ENCODE measurements at regions not wholly inside any gene's neighbourhood (a gene's known extent, or its start where the extent isn't known, plus 50 kb on each side); places are given as distances from the start of the nearest gene placed in this dataset.

DNA sequence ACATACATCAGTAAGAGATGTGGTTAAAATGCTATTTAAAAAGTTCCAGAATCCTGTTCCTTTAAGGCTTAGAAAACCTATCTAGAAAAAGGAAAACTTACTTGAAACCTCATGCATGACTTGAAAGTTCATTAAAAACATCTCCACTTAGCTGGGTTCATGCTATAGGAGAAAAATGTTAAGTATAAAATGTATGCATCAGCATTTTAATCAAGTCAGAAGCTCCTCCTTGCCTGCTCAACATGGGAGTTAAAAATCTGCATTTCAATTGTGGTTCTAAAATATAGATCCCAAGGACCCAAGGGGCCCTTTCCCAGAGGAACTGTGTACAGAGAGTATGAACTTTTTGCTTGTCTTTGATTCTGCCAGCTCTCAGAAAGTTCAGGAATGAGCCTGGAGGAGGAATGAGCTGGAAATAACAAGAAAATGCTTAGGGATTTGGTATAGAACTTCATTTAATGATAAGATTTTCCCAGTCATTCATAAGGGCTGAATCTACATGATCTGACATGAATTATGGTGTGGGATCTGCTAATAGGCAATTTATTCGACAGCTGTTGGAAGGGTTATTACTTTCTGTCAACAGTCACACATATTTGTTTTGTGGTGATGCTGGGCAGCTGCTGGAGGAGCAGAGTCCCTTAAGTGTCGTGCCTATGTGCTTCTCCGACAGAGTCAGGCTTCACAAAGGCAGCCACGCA, 85.6 kb upstream of the MTPN start:
- no peak for FAIRE-seq

DNA sequence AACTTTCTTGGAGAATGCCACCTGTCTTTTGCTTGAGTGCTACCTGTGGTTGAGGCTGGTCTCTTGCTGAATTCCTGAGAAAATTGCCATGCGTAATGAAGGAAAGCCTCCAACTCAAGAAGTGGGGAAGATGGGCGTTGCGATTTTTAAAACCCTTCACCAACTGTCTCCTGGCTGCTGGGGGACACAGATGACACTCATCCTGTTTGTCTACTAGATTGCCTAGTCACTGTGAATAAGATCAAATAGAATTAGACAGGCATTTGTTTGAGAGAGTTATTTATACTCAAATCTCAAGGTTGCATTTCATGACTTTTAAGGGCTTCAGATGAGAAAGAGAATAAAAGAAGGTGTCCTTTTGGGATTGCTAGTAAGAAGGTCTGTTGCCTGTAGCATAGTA, 84.3 kb upstream of the MTPN start:
- no peak for FAIRE-seq

DNA sequence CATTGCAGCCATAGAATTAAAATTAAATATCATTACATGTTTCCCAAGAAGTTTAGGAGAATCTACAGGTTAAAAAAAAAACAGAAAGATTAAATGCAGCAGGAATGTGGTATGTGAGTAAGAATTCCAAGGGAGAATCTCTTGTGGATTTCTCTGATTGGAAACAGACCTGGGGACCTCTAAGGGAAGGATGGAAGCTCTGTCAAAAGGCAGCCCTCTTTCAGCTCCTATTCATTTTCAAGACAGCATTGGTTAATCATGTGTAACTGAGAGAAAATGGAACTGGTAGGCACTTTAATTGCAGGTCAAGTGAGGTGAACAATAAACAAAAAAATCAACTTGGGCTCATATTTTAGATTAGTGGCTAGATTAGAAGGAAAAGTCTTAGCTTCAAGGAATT, 81.4 kb upstream of the MTPN start:
- no peak for FAIRE-seq

DNA sequence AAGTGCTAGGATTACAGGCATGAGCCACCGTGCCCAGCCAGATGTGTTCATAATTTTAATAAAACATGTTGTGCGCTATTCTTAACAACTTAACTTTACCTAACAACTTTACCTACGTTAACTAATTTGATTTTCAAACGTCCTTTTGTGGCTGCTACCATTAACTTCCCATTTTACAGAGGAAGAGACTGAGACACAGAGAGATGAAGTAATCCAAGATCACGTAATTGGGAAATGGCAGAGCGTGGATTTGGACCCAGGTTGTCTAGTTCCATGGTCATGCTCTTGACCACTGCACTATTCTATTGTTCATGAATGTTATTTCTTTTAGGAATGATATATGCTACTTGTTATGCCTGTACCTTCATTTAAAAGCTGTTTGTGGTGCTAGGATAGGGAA, 80.3 kb upstream of the MTPN start:
- FAIRE-seq: no peak

DNA sequence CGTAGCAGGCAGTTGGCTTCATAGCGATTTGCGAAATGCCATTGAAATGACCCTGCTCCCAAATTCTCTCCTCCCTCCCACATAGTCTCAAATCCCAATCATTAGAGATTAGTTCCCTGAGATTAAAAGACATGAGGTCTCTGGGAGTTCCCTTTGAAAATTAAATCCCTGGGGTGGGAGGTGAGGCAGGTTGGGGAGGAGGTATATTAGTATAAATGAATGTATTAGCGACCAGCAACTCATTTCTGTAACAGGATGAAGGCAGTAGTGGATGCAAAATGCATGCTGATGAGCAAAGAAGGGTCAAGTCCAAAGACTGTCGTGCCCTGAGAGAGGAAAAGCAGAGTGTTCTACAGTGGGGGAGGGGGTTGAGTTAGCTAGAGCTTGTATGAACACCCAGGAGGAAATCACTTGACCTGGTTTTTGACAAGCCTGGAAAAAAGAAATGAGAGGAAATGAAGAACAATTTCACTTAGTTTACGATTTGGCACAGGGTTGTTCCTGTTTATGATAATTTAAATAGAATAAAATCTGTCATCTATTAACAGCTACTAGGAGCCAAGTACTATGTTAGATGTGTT, 79.6 kb upstream of the MTPN start:
- no peak for FAIRE-seq

DNA sequence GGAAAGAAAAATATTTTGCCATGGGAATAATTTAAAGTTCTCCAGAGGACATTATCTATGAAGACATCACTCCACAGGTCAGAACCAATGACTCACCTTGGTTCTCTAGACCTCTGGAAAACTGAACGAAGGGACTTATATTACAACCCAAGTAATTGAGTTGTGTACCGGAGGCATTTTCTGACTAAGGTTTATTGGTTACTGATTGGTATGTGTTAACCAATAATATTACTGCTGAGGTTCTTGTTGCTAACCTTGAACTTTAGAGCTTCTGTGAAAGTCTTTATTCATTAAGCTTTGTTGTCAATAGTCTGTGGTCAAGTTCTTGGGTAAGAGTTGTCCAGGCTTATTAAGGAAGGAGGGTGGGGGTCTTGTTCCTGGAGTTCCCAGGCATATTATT, 78.1 kb upstream of the MTPN start:
- no peak for FAIRE-seq

DNA sequence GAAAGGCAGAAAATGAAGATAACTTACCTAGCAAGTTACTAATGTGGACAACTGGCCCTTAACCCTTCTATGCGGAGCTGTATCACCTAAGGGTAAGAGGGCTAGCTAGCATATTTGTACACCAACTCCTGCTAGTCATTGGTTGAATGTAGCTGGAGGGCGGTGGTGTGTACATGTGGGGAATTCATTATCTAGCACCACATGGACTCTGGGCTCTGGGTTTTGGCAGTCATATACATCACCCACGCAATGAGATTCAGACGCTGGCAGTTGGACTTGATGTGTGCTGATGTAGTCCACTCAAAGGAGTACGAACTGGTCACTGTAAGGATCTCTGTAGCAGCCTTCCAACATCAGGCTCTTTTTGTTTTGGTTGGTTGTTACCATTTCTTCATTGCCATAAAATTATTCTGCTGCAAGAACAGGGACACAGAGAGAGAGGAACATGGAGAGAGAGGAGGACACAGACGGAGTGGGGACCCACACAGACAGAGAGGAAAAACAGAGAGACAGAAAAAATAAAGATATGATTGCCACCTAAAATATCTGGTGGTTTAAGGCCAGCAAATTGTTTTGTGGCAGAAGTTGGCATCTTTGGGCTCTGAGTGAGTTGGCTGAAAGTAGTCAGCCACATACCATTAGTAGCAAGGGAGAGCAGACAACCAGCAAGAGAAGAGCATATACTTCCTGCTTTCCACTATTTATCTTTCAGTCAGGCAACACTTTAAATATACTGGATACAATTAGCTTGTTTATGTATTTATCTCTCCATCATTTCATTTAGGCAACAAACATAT, 76.7 kb upstream of the MTPN start:
- FAIRE-seq: no peak

DNA sequence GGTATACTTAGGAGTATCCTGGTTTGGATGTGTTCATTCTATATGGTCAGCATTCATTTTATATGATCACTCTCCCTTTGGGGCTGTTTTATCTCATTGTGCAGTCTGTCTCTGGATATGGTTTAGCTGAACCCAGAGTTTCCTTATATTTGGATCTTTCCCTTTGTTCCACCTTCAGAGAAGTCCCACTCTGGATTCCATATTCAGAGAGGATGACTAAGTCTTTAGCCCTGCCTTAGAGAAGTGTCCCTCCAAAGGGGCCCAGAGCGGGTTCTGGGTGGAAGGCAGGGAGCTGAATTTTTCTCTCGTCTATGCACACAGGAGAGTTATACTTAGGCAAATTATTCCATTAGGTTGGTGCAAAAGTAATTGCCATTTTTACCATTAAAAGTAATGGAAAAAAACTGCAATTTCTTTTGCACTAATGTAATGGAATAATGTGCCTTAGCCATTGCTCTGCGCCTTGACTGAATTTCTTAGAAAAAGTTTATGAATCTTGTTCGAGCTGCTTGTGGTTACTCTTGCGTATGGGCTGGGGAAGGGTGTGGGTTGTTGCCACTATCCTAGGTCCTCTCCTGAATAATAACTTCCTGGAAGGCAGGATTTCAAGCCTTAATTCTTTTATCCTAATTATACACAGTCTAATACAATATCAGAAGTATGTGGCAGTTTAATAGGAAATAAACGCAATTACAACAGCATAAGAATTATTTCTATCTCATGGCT, 74.2 kb upstream of the MTPN start:
- FAIRE-seq: no peak

DNA sequence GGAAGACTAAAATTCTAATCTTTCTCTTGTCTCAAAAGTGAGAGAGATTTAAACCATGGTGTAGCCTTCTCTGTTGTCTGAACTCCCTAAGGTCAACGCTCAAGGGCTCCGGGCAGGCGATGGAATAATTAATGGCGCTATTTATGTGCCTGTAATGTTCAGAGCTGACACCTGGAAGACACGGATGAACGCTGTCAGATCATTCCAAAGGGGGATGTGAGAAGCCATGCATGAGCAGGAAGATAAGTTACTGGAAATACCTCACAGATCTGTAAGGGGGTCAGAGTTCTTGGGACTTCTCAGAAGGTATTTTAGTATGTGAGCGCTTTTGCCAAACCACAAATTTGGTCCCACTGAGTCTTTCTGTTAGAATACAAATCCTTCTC, 73.3 kb upstream of the MTPN start:
- FAIRE-seq: no peak

DNA sequence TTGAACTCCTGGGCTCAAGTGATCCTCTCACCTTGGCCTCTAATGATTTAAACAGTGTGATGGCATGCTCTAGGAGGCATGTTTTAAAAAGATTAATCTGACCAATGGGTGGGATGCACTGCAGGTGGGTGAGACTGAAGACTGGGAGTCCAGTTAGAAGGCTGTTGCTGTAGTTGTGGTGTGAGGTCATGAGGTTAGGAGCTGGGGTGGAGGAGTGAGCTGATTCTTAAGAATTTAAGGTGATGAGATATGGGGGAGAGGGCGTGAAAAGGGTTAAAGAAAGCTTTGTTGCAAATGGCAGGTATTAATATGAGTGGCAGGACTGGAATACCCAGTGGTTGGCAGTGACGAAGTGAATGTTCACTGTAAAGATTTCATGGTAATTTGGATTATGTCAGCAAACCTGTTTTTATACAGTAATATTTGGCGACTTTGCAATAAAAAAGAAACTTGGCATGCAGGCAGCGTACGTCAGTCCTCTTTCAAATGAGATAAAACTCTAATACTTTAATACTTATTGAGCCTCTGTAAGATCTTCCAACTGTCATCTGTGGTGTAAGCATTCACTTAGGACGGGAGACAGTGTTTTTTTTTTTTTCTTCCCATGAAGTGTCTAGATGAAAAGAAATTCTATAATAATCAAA, 72.8 kb upstream of the MTPN start:
- no peak for FAIRE-seq

DNA sequence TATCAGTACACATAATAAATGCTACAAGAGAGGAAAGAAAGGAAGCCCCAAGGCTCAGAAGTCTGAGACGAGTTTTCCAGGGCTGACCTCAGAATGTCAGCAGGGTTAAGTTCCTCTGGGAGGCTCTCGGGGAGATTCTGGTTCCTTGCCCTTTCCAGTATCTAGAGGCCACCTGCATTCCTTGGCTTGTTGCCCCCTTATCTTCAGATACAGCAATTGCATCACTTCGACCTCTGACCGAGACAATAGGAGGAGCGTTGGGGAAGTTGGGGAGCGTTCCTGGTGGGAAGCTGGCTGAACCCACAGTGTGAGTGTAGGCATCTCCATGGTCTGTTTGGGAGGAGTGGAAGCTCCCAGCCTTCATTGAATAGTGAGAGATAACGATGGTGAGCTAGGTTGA, 72.0 kb upstream of the MTPN start:
- no peak for FAIRE-seq

DNA sequence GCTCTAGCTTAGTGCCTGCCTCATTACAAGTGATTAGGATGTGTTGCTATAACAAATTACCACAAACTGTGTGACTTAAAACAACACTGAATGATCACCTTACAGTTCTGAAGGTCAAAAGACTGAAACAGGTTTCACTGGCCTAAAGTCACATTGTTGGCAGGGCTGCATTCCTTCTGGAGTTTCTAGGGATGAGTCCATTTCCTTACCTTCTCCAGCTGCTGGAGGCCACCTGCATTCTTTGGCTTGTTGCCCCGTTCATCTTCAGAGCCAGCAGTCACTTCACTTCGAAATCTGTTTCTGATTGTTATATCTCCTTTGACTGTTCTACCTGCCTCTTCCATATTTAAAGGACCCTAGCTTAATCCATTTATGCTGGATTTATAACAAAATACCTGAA, 69.4 kb upstream of the MTPN start:
- FAIRE-seq: no peak

DNA sequence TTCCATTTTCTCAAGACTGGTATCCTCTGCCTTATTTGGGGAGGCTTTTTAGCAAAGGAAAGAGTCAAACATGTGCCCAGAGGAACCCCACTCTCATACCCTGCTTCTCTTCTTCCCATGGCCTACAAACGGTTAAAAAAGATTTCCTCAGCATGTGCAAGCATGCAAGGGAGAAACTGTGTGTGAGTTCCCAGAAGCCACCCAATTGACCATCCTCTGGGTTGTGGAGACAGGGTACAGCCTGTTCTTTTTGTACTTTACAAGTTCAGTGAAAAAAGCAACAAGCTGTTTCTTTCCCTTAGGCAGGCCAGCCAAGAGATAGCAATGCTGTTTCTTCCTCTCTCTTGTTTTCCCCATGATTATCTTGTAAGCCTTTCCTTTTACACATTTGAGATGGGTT, 68.8 kb upstream of the MTPN start:
- FAIRE-seq: no peak

DNA sequence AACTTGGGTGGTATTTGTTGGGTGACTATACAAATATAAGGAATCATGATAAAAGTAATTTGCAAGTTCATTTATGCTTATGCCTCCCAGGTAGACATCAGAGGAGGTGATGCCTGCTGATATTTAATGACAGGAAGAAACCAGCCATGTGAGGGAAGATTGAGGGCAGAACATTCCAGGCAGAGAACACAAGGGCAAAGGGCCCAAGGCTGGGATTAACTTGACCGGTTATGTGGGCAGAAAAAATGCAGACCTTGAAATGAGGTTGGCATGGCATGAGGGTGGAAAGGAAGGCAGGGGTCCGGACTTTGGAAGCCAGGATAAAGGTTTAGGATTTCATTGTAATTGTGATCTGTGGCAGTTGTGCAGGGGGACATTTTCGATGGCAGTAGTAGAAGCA, 68.0 kb upstream of the MTPN start:
- FAIRE-seq: no peak

DNA sequence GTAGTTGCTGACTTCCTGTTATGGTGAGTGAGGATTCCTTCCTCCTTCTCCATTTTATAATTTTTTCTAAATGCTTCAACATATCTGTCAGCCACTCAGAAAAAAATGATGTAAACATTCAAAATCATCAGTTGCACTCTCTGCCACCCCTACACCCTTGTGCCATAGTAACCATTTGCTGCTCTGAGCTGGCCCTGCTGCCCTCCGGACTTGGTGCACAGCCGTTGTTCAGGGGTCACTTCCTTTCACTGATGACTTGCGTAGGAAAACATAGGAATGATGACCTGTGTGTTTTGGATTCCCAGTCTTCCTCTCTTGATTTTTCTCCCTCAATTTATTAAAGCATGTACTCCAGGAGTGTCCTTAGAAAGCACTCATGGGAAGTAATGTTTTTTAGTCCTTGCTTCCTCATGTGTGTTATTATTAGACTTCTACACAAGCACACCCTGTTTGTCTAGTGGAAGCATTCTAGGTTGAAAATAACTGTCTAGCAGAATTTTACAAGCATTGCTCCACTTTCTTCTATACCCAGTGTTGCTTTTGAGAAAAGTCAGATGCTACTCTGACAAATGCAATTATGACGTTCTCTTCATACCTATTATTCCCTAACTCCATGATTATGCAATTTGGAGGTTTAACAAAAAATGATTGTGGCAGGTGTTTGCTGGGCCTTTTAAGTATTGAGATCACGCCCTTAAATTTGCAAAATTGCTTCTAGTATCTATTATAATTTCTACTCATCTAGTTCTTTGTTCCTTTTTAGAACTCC, 62.6 kb upstream of the MTPN start:
- no peak for FAIRE-seq

DNA sequence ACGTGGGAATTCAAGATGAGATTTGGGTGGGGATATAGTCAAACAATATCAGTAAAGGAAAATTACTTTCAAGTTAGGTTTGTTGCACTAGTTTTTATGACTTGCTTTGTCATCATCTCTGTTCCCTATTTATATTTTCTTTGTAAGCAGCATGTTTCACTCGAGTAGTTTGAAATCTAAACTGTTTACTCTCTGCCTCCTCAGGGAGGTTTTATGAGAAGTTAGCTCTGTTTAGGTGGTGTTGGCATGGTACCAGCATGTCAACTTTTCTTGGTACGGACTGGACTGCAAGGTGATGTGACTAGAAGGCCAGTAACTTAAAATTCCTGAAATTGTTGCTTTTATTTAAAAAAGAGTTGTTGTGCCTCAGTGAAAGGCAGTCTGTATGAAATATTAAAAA, 59.2 kb upstream of the MTPN start:
- FAIRE-seq: peak; percentile 78

DNA sequence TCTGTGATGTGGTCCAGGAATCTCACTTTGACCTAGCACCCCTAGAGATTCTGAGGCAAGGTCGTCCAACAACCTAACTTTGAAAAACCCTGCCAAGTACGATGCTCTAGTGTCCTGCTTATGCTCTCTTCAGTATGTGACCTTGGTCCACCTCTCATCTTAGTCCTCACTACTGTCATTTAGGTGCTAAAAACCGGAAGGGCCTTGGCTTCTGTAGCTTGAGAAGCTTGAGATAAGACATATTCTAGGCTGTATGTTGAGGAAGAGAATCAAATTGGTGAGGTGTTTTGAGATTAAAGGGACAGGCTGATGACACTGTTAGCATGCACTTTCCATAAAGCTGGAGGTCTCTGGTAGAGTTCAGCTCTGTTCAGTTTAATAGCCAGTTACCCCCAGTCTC, 57.0 kb upstream of the MTPN start:
- FAIRE-seq: no peak

DNA sequence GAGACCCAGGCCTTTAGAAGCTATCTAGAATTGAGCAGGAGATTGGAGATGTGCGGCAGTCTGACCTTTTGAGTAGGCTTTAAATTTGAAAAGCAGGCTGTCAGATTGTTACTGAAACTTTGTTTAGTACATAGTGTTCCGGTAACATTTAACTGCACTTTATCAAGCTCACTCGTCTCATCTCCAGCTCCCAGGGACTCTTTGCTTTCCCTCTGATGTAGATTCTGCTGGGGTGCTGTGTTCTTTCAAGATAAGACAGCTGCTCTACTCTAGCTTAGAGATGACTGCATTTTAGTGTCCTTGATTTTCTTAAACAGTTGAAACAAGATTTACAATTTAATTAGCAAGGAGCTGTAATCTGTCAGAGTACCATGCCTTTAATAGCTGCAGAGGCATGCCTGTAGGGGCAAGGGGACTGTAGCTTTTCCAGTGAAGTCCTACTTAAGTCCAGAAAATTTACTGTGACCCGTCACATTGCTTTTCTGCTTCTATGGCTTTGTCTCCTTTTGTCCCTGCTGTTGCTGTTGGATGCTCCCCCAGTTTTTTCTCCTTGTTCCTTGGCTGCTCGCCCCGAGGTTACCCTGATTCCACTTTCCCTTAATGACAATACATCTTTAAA, 56.4 kb upstream of the MTPN start:
- peak; percentile 89 for FAIRE-seq

DNA sequence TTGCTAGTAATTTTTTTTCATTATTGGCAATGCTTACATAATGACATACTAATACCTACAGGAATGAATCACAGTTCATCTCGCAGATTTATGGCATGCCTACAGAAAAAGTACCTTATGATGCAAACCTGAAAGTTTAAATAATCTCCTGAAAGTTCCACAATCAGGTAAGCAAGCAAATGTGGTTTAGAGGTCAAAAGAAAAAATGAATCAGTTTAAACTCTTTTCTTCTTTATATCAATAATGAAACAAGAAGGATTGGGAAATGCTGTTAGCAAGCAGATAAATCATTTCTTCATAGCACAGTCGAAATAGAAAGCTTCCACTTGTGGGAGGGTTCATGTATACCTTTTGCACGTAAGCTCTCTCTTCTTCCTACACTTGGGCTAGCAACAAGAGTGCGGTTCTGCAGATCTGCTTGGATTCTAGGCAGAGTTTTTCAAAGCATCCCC, 53.7 kb upstream of the MTPN start:
- no peak for FAIRE-seq

DNA sequence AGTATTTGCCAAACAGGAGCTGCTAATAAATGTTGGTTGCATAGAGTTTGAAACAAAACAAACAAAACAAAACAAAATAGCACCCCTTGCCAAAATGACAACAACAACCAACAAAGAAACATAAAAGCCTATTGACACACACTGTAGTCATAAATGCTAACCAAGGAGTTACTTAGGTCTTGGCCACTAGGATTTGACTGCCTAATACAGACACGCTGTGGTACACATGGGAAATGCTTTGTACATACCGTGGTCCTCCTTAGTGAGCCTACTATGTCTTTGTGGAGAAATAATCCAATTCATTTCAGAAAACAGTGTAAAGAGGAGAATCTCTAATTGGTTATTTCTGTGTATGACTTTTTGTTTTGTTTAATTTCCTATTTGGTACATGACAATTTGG, 53.2 kb upstream of the MTPN start:
- FAIRE-seq: no peak

DNA sequence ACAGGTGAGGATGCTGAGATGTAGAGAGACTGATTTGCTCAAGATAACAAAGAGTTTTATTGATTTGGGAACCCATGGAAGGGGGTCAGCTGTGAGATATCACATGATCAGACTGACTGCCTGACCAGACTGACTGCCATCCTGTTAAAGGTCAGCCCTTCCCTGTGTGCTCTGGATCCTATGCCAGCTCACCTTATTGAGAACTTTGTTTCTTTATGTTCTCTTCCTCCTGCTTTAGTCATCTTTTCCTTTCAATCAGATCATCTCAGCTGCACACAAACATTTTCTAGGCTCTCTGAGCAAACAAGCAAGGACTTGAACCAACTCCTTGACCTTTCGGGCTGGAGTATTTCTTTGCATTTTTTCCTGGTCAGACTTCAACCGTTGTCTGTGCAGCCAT, 50.0 kb upstream of the MTPN start:
- FAIRE-seq: no peak
